NCI-H2107 treated with DMSO at 0.1 percent for 48 hours (cell line): ENCODE measurements at regions not wholly inside any gene's neighbourhood (a gene's known extent, or its start where the extent isn't known, plus 50 kb on each side); places are given as distances from the start of the nearest gene placed in this dataset.

Experiments
- DNase-seq: peaks from one replicate; lab custom pipeline; 2025; ENCODE audit not compliant: unreplicated experiment; lab: John Stamatoyannopoulos, UW

GRCh38 chr2:234341306-234341985 lies 155.4 kb downstream of the ARL4C start:
- no peak for DNase-seq

GRCh38 chr2:234339501-234339900 lies 157.4 kb downstream of the ARL4C start:
- DNase-seq: no peak

GRCh38 chr2:234339011-234339410 lies 157.9 kb downstream of the ARL4C start:
- DNase-seq: no peak

GRCh38 chr2:234335661-234336228 lies 161.1 kb downstream of the ARL4C start:
- DNase-seq: no peak

- DNase-seq: no peak
Observed at GRCh38 chr2:234334756-234335155, 162.1 kb downstream of the ARL4C start.

GRCh38 chr2:234334151-234334550 lies 162.7 kb downstream of the ARL4C start:
- DNase-seq: no peak

GRCh38 chr2:234333168-234334130 lies 163.4 kb downstream of the ARL4C start:
- no peak for DNase-seq

GRCh38 chr2:234331966-234332365 lies 164.9 kb downstream of the ARL4C start:
- DNase-seq: no peak

- DNase-seq: no peak
Observed at GRCh38 chr2:234331566-234331965, 165.3 kb downstream of the ARL4C start.

- DNase-seq: no peak
Observed at GRCh38 chr2:234330902-234331301, 166.0 kb downstream of the ARL4C start.

- peak; percentile 41 for DNase-seq
Observed at GRCh38 chr2:234329202-234329960, 167.5 kb downstream of the ARL4C start.

GRCh38 chr2:234328444-234328990 lies 168.4 kb downstream of the ARL4C start:
- no peak for DNase-seq

- no peak for DNase-seq
Observed at GRCh38 chr2:234326694-234327093, 170.2 kb downstream of the ARL4C start.

- no peak for DNase-seq
Observed at GRCh38 chr2:234324116-234324515, 172.8 kb downstream of the ARL4C start.

GRCh38 chr2:234322766-234323465 lies 174.0 kb downstream of the ARL4C start:
- no peak for DNase-seq

- DNase-seq: no peak
Observed at GRCh38 chr2:234320066-234320465, 176.8 kb downstream of the ARL4C start.

GRCh38 chr2:234318361-234318760 lies 178.5 kb downstream of the ARL4C start:
- DNase-seq: no peak

- no peak for DNase-seq
Observed at GRCh38 chr2:234313558-234313957, 183.3 kb downstream of the ARL4C start.

- DNase-seq: no peak
Observed at GRCh38 chr2:234310166-234310565, 186.7 kb downstream of the ARL4C start.

- DNase-seq: no peak
Observed at GRCh38 chr2:234309431-234309830, 187.4 kb downstream of the ARL4C start.
